ENCODE measurements at regions not wholly inside any gene's neighbourhood (a gene's known extent, or its start where the extent isn't known, plus 50 kb on each side); places are given as distances from the start of the nearest gene placed in this dataset.

- no peak for TF ChIP-seq CTCF (IDR thresholded peaks at IDR 0.05; ENCODE audit: low read depth, low read length)
- H3K4me1 ChIP-seq: no peaks in the 10 kb centered on the region
- H3K36me3 ChIP-seq: no peaks in the 10 kb centered on the region
- no peak overlapping the region for H3K4me3 ChIP-seq (ENCODE audit: low read depth, low read length)
- DNase-seq: no peak
- no peaks in the 10 kb centered on the region for H3K27me3 ChIP-seq
- H3K9me3 ChIP-seq: no peaks in the 10 kb centered on the region
Measured at GRCh38 chr6:147648916-147649315, 140.4 kb downstream of the SAMD5 start.

DNA sequence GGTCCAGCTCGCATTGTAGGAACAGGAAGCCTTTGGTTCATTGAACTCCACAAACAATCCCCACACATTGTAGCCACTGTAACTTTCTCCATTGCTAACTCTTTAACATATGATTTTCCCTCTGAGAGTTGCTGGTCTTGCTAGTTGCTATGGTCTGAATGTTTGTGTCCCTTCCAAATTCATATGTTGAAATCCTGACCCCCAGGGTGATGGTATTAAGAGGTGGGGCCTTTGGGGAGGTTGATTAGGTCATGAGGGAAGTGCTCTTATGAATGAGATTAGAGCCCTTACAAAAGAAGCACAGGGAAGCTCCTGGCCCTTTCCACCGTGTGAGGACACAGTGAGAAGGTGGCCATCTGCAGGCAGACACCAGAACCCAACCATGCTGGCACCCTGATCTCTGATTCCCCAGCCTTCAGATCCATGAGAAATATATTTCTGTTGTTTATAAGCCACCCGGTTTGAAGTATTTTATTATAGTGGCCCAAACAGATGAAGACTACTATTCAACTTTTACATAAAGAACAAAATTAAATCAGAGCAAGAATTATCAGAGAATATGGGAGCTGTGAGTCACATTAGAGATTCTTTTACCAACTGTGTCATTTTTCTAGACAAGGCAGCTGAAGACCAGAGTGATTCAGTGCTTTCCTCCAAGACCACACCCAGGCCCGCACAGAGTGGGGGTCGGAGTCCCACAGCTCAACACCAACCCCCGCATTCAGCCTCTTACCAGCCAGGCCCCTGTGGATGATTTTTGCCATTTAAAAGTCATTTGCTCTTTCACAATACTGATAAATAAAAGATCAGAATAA lies 143.0 kb downstream of the SAMD5 start:
- Histone ChIP-seq H3K4me3 (ENCODE audit: low read depth, low read length) (no peak overlapping the region), H3K4me1 (no peaks in the 10 kb centered on the region), H3K27me3 (no peaks in the 10 kb centered on the region), H3K9me3 (no peaks in the 10 kb centered on the region), H3K36me3 (no peaks in the 10 kb centered on the region)
- DNase-seq: no peak
- peak; percentile 20; the same call in 1 of the 2 replicates for TF ChIP-seq CTCF (IDR thresholded peaks at IDR 0.05; ENCODE audit: low read depth, low read length)

DNA sequence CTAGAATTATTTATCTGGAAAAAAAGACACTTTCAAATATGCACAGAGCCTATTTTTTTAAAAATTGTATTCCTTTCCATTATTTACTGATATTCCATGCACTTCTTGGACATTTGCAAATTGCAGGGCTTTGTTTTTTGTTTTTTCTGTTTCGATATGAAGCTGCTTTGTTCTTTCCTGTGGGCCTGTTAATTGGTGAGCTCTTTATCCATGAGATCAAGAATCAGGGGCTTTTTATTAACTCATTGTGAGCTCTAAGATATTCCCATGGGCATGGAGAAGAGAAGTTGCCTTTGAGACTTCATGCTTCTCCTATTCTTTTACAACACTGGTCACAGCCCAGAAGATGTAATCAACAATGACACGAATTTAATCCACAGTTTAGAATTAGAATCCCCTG lies 145.1 kb downstream of the SAMD5 start:
- no peaks in the 10 kb centered on the region for H3K36me3 ChIP-seq
- H3K27me3 ChIP-seq: no peaks in the 10 kb centered on the region
- no peak for DNase-seq
- no peaks in the 10 kb centered on the region for H3K9me3 ChIP-seq
- TF ChIP-seq CTCF (IDR thresholded peaks at IDR 0.05; ENCODE audit: low read depth, low read length): no peak
- H3K4me1 ChIP-seq: no peaks in the 10 kb centered on the region
- no peak overlapping the region for H3K4me3 ChIP-seq (ENCODE audit: low read depth, low read length)

DNA sequence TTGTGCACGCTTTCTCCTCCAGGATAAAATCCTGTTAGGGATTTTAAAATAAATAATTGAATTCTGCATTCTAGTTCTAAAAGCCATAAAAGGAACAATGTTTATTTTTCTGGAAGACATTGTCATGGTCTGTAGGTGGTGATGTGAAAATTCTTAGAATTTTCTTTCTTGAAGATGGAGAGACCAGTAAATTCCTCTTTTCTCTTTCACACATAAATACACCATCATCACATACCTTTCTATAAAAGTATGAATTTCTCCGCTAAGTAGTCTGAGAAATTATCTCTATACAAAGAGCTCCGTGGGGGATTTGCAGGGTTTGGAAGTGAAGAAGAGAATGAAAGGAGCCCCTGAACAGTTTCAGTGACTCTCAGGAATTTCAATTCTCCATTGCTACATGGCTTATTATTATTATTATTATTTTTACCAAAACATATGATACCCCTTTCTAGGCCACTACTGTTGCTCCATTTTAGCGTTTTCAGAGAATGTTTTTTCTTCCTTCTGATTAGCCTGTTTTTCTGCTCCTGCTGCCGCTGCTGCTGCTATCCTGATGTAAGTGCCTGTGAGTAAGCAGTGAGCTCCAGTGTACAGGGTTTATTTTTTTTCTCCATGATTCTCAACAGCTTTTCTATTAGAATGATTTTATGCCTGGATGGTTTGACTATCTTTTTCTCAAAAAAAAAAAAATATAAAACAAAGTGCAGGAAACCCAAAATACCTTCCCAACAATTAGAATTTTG lies 145.8 kb downstream of the SAMD5 start:
- TF ChIP-seq CTCF (IDR thresholded peaks at IDR 0.05; ENCODE audit: low read depth, low read length): no peak
- Histone ChIP-seq H3K4me3 (ENCODE audit: low read depth, low read length) (no peak overlapping the region), H3K36me3 (no peaks in the 10 kb centered on the region), H3K4me1 (no peaks in the 10 kb centered on the region), H3K9me3 (no peaks in the 10 kb centered on the region), H3K27me3 (no peaks in the 10 kb centered on the region)
- DNase-seq: no peak

- Histone ChIP-seq H3K4me3 (ENCODE audit: low read depth, low read length) (no peak overlapping the region), H3K9me3 (no peaks in the 10 kb centered on the region), H3K4me1 (no peaks in the 10 kb centered on the region), H3K36me3 (no peaks in the 10 kb centered on the region), H3K27me3 (no peaks in the 10 kb centered on the region)
- no peak for TF ChIP-seq CTCF (IDR thresholded peaks at IDR 0.05; ENCODE audit: low read depth, low read length)
- DNase-seq: no peak
Measured at GRCh38 chr6:147660334-147661311, 152.1 kb downstream of the SAMD5 start.

All from BE2C (cell line).